ENCODE measurements at regions not wholly inside any gene's neighbourhood (a gene's known extent, or its start where the extent isn't known, plus 50 kb on each side); places are given as distances from the start of the nearest gene placed in this dataset.

DNA sequence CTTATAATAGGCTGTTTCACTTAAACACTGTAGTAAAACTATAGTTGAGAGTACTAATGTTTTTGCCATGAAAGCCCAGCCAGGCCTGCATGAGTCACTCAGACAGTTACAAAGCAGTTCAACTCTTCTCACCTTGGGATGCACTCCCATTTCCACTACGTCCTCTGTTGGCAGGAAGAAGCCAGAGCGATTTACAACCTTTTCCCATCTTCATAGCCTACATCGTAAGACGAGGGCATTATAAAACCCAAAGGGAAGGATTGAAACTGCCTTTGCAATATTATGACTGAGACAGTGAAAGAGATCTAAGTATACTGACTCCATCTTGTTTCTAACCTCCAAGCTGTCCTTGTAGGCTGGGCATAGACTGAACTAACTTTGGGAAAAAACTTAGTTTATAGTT lies 71.8 kb upstream of the CSF1 start:
- Histone ChIP-seq H3K79me2 (ENCODE audit: control insufficient read depth, insufficient read depth, low read length) (no peaks in the 10 kb centered on the region), H3K4me1 (ENCODE audit: control insufficient read depth, insufficient read depth, low read length) (no peaks in the 10 kb centered on the region), H3K4me3 (no peak overlapping the region), H3K9me3 (replicated peaks; ENCODE audit: control insufficient read depth, insufficient read depth, low read length) (no peaks in the 10 kb centered on the region), H4K20me1 (ENCODE audit: control insufficient read depth, insufficient read depth) (no peaks in the 10 kb centered on the region), H3K27me3 (replicated peaks in 1 of 2; ENCODE audit: control insufficient read depth in 2 of 2, insufficient read depth in 2 of 2, low read length in 1 of 2) (no peaks in the 10 kb centered on the region; a peak in 1 of 4 replicates), H3K27ac (ENCODE audit: control insufficient read depth, insufficient read depth) (no peak overlapping the region), H3K9ac (ENCODE audit: control insufficient read depth, insufficient read depth, low read length) (no peak overlapping the region), H3K36me3 (ENCODE audit: control insufficient read depth in 2 of 2, insufficient read depth in 2 of 2, low read length in 1 of 2) (no peaks in the 10 kb centered on the region), H2AFZ (ENCODE audit: control insufficient read depth, low read depth, low read length) (no peak overlapping the region), H3K4me2 (ENCODE audit: control insufficient read depth, insufficient read depth) (no peak overlapping the region)
- in situ Hi-C loops (cut with MboI) (no loop called here), intact Hi-C loops (cut with micrococcal nuclease; ENCODE audit: unreplicated experiment) (no loop called here)
- ChIA-PET CTCF (interaction anchor here (1.0 kb wide), 1 partner anchor 24 kb away, joined by 4 read pairs; no protein-coding TSS in a partner anchor), SMC1A (ENCODE audit: uncharacterized antibody, unreplicated experiment) (no interaction called here), POLR2A (no interaction called here), RAD21 (ENCODE audit: unreplicated experiment) (no interaction called here)
- 56% methylated on average over 4 of the region's 4 CpGs for WGBS (ENCODE audit: insufficient coverage, insufficient replicate concordance, low lambda C conversion rate, missing lambda C conversion rate)
- DNase-seq (ENCODE audit: low read depth, low spot score) (no peak), ATAC-seq (no peak), FAIRE-seq (no peak)
- no TSS peak for BruUV-seq (replicated peaks)
- TF ChIP-seq SRF (IDR thresholded peaks at IDR 0.05; ENCODE audit: low read depth in 2 of 2, low read length in 2 of 2) (no peak), KLF5 (IDR thresholded peaks at IDR 0.05; ENCODE audit: partially characterized antibody) (no peak), DPF2 (IDR thresholded peaks at IDR 0.05) (no peak), SIX5 (IDR thresholded peaks at IDR 0.05; ENCODE audit: low read depth, low read length, severe bottlenecking) (no peak), MYB (IDR thresholded peaks at IDR 0.05; ENCODE audit: borderline replicate concordance, low read depth, low read length) (no peak)
- TF ChIP-seq, protein P1, sequence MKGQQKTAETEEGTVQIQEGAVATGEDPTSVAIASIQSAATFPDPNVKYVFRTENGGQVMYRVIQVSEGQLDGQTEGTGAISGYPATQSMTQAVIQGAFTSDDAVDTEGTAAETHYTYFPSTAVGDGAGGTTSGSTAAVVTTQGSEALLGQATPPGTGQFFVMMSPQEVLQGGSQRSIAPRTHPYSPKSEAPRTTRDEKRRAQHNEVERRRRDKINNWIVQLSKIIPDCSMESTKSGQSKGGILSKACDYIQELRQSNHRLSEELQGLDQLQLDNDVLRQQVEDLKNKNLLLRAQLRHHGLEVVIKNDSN (IDR thresholded peaks at IDR 0.05; ENCODE audit: borderline replicate concordance, extremely low read length, insufficient read depth, low read depth, low read length) = no peak
- TF ChIP-seq, protein P2, sequence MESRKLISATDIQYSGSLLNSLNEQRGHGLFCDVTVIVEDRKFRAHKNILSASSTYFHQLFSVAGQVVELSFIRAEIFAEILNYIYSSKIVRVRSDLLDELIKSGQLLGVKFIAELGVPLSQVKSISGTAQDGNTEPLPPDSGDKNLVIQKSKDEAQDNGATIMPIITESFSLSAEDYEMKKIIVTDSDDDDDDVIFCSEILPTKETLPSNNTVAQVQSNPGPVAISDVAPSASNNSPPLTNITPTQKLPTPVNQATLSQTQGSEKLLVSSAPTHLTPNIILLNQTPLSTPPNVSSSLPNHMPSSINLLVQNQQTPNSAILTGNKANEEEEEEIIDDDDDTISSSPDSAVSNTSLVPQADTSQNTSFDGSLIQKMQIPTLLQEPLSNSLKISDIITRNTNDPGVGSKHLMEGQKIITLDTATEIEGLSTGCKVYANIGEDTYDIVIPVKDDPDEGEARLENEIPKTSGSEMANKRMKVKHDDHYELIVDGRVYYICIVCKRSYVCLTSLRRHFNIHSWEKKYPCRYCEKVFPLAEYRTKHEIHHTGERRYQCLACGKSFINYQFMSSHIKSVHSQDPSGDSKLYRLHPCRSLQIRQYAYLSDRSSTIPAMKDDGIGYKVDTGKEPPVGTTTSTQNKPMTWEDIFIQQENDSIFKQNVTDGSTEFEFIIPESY (IDR thresholded peaks at IDR 0.05) = no peak
- TF ChIP-seq, protein P3, sequence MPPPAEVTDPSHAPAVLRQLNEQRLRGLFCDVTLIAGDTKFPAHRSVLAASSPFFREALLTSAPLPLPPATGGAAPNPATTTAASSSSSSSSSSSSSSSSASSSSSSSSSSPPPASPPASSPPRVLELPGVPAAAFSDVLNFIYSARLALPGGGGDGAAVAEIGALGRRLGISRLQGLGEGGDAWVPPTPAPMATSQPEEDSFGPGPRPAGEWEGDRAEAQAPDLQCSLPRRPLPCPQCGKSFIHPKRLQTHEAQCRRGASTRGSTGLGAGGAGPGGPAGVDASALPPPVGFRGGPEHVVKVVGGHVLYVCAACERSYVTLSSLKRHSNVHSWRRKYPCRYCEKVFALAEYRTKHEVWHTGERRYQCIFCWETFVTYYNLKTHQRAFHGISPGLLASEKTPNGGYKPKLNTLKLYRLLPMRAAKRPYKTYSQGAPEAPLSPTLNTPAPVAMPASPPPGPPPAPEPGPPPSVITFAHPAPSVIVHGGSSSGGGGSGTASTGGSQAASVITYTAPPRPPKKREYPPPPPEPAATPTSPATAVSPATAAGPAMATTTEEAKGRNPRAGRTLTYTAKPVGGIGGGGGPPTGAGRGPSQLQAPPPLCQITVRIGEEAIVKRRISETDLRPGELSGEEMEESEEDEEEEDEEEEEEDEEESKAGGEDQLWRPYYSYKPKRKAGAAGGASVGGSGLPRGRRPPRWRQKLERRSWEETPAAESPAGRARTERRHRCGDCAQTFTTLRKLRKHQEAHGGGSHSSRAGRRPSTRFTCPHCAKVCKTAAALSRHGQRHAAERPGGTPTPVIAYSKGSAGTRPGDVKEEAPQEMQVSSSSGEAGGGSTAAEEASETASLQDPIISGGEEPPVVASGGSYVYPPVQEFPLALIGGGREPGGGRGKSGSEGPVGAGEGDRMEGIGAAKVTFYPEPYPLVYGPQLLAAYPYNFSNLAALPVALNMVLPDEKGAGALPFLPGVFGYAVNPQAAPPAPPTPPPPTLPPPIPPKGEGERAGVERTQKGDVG (CRISPR knock-in tag; IDR thresholded peaks at IDR 0.05) = no peak
- TF ChIP-seq, protein P4, sequence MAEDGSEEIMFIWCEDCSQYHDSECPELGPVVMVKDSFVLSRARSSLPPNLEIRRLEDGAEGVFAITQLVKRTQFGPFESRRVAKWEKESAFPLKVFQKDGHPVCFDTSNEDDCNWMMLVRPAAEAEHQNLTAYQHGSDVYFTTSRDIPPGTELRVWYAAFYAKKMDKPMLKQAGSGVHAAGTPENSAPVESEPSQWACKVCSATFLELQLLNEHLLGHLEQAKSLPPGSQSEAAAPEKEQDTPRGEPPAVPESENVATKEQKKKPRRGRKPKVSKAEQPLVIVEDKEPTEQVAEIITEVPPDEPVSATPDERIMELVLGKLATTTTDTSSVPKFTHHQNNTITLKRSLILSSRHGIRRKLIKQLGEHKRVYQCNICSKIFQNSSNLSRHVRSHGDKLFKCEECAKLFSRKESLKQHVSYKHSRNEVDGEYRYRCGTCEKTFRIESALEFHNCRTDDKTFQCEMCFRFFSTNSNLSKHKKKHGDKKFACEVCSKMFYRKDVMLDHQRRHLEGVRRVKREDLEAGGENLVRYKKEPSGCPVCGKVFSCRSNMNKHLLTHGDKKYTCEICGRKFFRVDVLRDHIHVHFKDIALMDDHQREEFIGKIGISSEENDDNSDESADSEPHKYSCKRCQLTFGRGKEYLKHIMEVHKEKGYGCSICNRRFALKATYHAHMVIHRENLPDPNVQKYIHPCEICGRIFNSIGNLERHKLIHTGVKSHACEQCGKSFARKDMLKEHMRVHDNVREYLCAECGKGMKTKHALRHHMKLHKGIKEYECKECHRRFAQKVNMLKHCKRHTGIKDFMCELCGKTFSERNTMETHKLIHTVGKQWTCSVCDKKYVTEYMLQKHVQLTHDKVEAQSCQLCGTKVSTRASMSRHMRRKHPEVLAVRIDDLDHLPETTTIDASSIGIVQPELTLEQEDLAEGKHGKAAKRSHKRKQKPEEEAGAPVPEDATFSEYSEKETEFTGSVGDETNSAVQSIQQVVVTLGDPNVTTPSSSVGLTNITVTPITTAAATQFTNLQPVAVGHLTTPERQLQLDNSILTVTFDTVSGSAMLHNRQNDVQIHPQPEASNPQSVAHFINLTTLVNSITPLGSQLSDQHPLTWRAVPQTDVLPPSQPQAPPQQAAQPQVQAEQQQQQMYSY (CRISPR knock-in tag; IDR thresholded peaks at IDR 0.05) = no peak

Data from GM12878 (cell line).